Epidermal melanocyte (primary cell): ENCODE measurements at regions not wholly inside any gene's neighbourhood (a gene's known extent, or its start where the extent isn't known, plus 50 kb on each side); places are given as distances from the start of the nearest gene placed in this dataset.
"Not testable (repeated sequence)": the region's sequence is repeated elsewhere in the genome, so short reads cannot be mapped to it uniquely, and the experiment has no call there.

Experiments
- DNase-seq: peaks from one replicate; pipeline ENCODE4 v3.0.0; 2011; ENCODE audit warnings: low spot score; ENCODE audit not compliant: insufficient read length

DNA sequence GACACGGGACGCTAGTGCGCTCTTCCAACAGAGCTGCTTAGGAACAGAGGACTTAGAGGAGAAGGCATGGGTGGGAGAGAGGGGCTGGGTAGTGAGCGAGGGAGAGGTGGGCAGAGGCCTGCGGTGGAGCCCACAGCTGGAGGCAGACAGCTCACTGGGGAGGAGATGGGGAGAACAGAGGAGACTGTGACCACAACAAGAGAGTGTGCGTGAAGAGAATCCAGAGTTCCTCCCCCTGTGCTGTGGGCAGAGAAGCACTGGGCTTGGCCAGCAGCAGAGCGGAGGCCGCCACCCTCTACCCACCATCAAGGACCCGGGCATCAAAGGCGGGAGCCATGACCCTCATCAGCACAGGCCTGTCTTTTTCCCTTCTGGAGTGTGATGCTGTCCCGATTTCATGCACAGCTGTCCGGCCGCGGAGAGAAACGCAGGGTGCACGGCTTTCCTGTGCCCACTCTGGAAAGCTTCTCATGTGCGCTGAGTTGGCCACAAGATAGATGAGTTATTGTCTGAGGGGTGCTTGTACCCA is 228.3 kb upstream of the IRX4 start:
- no peak for DNase-seq

DNA sequence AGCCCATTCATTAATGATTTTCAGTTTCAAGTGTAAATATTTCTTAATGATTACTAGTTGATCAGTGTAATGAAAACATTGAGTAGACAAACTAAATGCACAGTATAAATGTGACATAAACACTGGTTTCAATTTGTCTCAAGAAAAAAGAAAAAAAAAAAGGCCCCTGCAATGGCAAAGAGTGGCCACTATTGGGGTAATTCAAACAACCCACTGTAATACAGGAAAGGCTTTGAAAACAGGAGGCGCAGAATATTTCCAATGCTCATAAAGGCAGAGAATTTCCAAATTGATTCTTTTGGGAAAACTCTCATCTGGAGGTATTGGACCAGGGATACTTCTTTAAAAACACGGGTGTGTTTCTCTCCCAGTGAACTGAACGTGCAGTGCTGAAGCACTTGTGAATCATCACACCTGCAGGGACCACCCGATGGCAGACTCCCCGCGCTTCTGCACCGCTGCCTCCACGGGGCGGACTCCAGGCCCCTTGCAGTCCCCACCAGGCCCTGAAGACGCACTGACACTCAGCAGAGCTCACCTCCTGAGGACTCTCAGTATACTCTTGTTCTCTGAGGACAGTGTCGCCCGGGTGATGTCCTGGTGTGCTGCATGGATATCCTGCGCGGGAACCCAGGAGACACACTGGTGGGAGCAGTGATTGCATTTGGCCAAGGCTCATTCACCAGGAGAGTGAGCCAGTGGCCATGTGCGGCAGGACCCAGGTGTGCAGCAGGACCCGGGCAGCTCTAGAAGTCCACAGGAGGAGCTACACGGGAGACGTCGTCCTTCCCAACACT is 227.6 kb upstream of the IRX4 start:
- DNase-seq: no peak

DNA sequence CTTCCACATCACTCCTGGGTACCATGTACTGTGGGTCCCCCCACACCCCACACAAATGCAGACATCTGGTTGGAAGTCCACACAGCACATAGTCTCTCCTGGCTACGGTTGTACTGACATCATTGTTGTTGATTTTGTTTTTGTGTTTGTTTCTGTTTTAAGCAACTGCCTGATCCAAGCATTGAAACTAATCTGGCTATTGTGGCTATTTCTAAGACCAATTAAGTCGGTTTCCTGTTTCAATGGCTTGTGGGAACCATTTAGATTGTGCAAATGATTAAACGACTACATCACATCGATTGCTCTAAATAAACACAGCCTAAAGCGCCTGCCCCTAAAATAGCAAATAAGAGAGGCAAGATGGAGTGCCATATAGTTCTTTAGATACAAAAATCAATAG is 226.8 kb upstream of the IRX4 start:
- no peak for DNase-seq

DNA sequence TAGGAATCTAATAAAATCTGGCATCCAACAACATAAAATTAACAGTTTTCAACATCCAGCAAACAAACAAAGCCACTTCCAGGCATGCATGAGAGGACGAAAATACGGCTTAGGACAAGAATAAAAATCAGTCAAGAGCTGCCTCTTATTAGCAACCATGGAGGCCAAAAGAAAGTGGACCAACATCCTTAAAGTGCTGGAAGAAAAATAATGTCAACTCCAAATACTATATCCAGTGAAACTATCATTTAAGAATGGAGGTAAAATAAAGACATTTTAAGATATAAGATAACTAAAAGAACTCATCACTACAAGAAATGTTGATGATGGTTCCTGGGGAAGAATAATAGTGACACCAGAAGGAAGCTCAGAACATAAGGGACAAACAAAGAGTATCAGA is 224.0 kb upstream of the IRX4 start:
- no peak for DNase-seq

DNA sequence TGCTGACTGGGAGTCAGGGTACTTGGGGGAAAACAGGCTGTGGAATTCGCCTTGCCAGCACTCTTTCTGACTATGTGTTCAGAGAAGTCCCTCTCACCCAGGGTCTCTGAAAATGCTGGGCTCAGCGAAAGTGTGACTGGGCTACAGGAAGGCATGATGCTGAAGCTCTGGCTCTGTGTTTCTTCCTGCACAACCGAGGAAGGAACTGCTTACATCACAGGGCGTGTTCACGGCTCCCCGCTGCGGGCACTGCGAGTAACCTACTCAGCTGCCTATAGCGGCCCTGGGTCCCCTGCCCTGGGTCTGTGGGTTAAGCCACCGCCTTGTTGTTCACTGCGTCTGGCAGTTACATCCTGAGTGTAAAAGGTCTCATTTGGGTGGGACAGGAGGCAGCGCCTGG is 222.4 kb upstream of the IRX4 start:
- no peak for DNase-seq

DNA sequence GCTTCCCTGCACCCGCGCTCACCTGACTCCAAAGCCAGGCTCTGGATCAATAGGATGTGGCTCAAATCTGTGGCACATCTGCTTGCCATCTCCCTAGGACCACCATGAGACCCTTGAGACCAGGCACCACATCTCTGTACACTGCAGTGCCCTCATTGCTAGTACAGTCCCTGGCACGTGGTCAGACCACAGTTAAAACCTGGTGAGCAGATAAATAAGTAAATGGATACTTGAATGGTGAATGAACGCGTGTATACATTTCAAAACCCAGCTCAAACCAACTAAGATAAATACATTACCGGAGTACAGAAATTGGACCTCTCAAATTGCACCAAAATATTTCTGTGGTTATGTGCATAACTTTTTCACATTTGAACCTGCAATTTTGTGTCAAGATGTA is 221.2 kb upstream of the IRX4 start:
- DNase-seq: no peak

DNA sequence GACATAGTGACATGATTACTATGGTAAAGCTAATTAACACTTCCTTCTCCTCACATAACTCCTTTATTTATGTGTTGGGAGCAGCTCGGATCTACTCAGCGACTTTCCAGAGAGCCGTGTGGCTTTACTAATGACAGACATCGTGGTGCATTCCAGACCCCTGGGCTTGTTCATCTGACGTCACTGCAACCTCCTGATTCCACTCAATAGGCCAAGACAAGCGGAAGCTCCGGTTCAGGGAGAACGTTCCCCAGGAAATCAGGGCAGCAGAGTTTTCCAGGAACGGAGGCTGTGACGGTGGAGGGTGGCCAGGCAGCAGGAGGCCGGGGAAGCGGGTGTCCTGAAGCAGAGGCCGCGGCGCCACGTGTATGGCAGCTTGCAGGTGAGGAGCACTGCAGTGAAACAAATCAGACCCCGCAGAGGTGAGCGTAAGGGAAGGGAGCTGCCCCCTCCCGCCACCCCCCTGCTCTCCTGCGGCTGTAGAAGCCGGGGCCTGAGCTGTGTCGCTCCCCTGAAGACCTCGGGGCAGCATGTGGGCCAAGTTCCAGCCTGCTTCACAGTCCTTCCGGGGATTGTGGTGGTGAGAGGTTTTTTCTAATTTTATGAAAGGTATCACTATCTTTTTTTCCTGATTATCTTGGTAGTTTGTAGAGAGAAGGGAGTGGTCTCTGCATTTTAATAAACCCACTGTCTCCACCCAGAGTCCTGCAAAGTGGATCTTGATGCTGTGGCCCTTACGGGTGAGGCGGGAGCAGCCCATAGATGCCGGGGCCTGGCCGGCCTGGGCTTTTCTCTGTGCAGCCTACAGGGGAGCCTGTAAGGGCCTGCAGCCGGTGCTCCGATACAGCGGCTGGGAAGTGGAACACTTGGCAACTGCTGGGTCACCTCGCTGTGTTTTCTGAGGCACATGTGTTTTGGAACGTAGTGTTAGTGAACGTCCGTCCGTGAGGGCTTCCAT is 220.4 kb upstream of the IRX4 start:
- no peak for DNase-seq

DNA sequence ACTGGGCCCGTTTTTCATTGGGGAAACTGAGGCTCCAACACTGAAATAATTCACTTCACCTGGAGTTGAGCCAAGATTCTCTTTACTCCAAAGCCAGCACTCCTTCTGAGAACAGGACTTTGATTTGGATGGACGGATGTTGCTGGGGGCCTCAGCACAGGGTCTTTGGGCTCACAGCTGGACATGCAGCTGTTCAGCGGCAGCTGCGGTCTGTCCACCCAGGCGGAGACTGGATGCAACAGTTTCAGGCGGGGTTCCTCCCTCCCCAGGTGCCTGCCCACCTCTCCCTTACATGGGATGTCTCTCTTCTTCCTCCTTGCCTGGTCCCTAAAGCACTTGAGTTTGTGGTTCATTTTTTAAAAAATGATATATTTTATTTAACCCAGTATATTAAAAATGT is 219.0 kb upstream of the IRX4 start:
- DNase-seq: no peak

DNA sequence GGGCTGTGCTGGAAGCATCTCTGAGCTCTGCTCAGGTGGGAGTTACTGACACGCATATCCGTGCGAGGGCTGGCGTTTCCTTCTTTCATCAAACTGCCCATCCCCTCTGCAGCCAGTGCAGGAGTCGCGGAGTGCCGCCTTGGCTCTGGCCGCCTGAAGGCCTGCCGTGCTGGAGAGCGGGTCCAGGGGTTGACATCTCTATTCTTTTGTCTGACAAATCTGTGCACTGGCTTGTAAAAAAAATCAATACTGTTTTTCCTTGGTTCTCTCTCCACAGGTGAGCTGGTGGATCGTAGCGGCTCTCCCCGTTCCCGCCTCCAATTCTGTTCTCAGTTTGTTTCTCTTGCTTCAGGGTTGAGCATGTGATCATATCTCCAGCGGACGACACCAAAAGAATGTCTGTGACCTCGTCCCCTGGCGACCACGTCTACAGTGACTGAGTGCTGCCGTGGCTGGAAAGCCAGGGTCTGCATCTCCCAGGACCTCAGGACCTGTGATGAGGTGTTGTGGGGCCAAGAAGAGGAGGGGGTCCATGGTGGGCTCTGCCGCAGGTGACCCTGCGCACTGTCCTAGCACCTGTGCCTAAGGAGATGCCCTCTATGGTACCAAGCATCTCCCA is 214.3 kb upstream of the IRX4 start:
- DNase-seq: no peak

DNA sequence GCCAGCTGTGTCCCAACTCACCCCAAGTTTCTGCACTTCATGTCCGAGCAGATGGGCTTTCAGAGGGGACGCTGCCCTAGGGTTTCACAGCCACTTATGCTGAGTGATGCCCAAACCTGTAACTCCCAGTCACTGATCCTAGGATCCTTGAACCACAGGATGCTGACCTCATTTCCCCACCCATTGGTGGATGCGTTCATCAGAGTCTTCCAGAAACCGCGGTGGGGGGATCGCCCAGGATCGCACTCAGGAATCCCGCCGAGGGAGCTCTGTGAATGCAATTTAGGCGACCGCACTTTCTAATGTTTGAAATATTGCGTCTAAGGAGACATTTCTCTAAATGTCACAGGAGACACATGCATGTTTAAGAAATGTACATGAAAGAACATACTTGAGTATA is 212.3 kb upstream of the IRX4 start:
- DNase-seq: no peak

DNA sequence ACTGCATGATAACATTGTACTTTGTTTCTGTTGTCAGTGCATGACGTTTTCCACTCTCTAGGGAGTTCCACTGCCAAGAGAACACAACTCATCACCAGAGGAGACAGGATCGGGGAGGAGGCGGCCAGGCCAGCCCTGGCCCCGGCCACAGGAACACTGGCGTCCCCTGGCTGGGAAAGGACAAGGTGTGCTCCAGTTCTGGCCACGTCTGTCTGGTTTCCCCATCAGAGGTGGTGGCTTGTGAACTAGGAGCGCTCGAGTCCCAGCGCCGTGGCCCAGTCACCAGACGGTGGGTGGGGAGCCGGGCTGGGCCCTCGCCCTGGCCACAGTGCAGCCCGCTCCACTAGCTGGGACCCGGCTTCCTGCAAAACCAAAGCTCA is 211.9 kb upstream of the IRX4 start:
- DNase-seq: no peak

DNA sequence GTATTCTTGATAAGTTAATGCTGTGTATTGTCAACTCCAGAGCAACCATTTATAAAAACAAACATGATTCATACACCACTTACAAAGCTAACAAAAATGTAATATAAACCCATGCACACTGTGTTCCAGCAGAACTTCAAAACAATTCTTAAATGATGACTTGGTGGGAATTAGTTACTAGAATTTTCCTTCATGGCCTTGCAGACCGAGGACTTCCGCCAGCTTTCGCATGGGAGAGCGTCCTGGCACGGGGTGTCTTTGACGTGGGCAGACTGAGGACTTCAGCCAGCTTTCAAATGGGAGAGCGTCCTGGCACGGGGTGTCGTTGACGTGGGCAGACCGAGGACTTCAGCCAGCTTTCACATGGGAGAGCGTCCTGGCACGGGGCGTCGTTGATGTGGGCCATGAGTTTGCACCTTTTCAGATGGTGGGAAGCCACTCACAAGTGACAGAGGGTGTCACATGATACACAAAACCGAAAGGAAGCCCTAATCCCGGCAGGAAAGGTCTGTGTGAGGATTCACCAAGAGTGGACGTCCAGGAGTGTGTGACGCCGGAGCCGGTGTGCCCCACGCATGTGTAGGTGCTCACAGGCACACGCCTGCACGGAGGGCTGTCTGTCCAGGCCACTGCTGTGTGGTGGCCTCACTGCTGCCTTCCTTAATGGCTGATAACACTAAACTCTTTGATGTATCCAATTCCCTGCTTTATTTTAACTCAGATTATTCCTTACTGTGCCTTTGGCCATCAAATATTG is 211.3 kb upstream of the IRX4 start:
- DNase-seq: no peak

DNA sequence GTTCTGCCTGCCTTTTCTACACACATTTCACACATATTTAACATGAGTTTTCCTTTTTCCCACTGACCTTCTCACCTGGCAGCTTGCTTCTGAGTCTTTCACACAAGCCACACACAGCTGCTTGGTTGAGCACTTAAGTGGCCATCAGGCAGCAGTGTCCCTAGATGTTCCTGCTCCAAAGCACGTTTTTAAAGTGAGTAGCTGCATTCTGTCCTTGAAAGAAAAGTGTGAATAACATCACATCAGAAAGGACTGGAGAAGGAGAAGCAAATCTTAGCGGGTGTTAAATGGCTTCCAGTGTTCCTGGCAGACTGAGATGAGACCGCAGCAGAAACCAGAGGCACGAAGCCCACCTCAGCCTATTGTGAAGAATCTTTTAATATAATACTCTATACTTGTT is 209.2 kb upstream of the IRX4 start:
- no peak for DNase-seq

DNA sequence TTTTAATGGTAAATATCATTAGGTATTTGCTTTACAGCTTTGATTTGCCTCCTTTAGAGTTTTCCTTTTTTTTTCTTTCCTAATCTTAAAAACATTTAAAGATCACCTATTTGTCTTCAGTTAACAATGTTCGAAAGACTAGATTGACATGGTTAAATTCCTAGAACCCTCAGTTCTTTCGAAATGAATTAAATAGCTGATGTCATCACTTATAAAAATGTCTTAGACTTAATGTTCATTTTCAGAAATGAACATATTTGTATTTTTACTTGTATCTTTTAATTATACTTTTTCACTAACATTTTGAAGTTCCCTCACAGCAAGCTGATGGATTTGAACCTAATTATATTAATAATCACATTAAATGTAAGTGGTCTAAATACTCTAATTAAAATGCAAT is 205.3 kb upstream of the IRX4 start:
- DNase-seq: no peak

DNA sequence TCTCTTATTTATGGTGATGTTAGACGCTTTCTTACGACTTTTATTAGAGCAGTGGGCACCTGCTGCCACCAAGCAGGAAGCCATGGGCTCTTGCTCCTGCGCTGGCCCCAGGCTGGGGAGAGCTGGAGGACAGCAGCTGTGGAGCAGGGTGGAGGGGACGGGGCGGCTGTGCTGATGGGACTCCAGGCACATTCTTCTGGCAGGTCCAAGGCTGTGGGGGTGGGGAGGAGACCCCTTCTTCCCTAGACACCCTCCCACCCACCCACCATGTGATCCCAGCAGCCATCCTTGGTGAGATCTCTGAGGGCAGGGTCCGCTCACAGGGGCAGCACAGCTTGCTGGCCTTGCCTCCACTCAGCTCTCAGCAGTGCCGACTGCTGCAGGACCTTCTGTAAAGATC is 192.6 kb upstream of the IRX4 start:
- DNase-seq: no peak

DNA sequence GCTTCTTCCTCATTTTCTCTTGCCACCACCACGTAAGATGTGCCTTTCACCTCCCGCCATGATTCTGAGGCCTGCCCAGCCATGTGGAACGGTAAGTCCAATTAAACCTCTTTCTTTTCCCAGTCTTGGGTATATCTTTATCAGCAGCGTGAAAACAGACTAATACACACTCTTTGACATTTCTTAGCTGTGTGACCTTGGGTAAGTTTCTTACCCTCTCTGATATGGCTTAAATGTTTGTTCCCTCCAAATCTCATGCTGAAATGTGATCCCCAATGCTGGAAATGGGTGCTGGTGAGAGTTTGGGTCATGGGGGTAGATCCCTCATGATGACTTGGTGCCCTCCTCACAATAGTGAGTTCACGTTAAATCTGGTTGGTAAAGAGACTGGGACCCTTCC is 188.8 kb upstream of the IRX4 start:
- no peak for DNase-seq

DNA sequence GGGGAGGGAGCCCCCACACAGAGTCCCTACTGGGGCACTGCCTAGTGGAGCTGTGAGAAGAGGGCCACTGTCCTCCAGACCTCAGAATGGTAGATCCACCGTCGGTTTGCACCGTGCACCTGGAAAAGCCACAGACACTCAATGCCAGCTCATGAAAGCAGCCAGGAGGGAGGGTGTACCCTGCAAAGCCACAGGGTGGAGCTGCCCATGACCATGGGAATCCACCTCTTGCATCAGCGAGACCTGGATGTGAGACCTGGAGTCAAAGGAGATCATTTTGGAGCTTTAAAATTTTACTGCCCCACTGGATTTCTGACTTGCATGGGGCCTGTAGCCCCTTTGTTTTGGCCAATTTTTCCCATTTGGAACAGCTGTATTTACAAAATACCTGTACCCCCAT is 188.1 kb upstream of the IRX4 start:
- not testable (repeated sequence) for DNase-seq

DNA sequence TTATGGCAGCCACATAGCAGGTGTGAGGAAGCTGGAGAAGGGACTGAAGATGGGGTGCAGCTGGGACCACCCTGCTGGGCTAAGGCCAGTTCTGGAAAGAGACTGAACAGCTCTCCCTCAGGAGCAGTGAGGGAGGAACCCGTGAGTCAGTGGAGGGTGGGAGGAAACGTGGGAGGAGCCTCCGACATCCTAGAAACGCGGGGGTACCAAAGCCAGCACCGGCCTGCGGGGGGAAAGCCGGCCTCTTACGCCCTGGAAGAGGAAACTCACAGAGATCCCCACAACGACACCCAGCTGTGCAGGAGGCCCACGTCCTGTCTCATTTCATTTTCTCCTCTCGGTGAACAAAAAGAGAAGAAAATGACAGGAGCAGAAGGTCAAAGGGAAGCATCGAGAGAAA is 185.8 kb upstream of the IRX4 start:
- no peak for DNase-seq

DNA sequence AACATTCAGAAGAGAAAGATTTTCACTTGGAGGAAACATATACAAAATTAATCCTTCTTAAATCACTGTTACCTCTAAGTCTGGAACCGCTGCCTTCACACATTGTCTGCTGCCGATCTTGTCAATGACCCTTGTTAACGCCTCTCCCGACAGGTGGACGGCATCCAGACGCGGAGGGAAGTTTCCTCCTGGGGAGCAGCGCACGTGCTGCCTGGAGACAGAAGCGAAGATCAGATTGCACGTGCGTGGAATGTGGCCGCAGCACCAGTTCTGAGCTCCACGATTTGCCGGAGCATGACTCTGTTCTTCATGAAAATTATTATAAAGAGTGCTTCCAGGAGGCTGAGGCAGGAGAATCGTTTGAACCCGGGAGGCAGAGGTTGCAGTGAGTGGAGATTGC is 183.6 kb upstream of the IRX4 start:
- no peak for DNase-seq

DNA sequence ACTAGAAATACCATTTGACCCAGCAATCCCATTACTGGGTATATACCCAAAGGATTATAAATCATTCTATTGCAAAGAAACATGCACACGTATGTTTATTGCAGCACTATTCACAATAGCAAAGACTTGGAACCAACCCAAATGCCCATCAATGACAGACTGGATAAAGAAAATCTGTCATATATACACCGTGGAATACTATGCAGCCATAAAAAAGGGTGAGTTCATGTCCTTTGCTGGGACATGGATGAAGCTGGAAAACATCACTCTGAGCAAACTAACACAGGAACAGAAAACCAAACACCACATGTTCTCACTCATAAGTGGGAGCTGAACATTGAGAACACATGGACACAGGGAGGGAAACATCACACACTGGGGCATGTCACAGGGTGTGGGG is 180.7 kb upstream of the IRX4 start:
- not testable (repeated sequence) for DNase-seq

DNA sequence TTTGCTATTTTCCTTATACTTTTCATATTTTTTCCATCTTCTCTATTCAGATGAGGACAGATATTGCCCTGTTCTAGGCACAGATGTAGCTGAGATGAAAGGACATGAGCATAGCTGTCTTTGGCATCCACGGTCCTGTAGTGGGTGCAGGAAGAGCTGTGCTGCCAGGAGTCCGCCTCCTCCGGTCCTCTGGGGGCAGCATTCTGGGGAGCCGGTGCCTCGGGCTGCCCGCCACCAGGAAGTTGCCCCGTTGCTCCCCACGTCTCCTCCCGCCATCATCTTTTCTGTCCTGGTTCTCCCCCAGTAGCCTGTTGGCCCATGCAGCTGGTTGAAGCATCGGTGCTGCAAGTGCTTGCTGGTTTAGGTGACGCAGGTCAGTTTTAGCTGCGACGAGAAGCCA is 170.0 kb upstream of the IRX4 start:
- no peak for DNase-seq
